Osteoblast (primary cell): ENCODE measurements at regions not wholly inside any gene's neighbourhood (a gene's known extent, or its start where the extent isn't known, plus 50 kb on each side); places are given as distances from the start of the nearest gene placed in this dataset.

ENCODE experiments used
- DNase-seq: peaks from one replicate; pipeline ENCODE4 v3.0.0; 2011; ENCODE audit warnings: low spot score, mixed read lengths; ENCODE audit not compliant: insufficient read length; ENCODE audit errors: missing footprints
- H2AFZ ChIP-seq: 2 replicates; pipeline ENCODE4 v1.6.0; 2011; ENCODE audit warnings: mild to moderate bottlenecking, low read length
- H3K27ac ChIP-seq: 2 replicates; pipeline ENCODE4 v1.5.1; 2011; ENCODE audit warnings: mild to moderate bottlenecking, low read depth, low read length, moderate library complexity
- H3K27me3 ChIP-seq: 2 replicates; pipeline ENCODE4 v1.6.0; 2012; ENCODE audit warnings: mild to moderate bottlenecking, control low read depth, inconsistent platforms, low read length, moderate library complexity; ENCODE audit not compliant: insufficient read depth
- H3K36me3 ChIP-seq: 2 replicates; pipeline ENCODE4 v1.5.1; 2011; ENCODE audit warnings: mild to moderate bottlenecking, low read length, control low read depth, moderate library complexity; ENCODE audit not compliant: insufficient read depth
- H3K4me1 ChIP-seq: 2 replicates; pipeline ENCODE4 v1.5.1; 2011; ENCODE audit warnings: mild to moderate bottlenecking, low read length, control low read depth, moderate library complexity; ENCODE audit not compliant: insufficient read depth
- H3K4me2 ChIP-seq: 2 replicates; pipeline ENCODE4 v1.6.0; 2011; ENCODE audit warnings: mild to moderate bottlenecking, low read length; ENCODE audit not compliant: insufficient read depth
- H3K4me3 ChIP-seq: fragments of 200-600 bp; sonication (generic); 3 replicates; pipeline ENCODE4 v1.5.1; 2012; ENCODE audit warnings: mild to moderate bottlenecking, low read length, inconsistent platforms; ENCODE audit not compliant: insufficient read depth
- H3K79me2 ChIP-seq: 2 replicates; pipeline ENCODE4 v1.6.0; 2012; ENCODE audit warnings: mild to moderate bottlenecking, low read length, control low read depth, inconsistent platforms; ENCODE audit not compliant: insufficient read depth
- H3K9me3 ChIP-seq: 2 replicates; pipeline ENCODE4 v1.5.1; 2011; ENCODE audit warnings: low read depth, low read length, control low read depth
- H4K20me1 ChIP-seq: 2 replicates; pipeline ENCODE4 v1.6.0; 2012; ENCODE audit warnings: mild to moderate bottlenecking, low read length, control low read depth; ENCODE audit not compliant: insufficient read depth
- TF ChIP-seq, protein P1 (sequence below): IDR thresholded peaks from 2 replicates; pipeline ENCODE4 v1.5.1; 2011; ENCODE audit warnings: mild to moderate bottlenecking, low read depth, low read length, moderate library complexity; ENCODE audit errors: extremely low read depth

DNA sequence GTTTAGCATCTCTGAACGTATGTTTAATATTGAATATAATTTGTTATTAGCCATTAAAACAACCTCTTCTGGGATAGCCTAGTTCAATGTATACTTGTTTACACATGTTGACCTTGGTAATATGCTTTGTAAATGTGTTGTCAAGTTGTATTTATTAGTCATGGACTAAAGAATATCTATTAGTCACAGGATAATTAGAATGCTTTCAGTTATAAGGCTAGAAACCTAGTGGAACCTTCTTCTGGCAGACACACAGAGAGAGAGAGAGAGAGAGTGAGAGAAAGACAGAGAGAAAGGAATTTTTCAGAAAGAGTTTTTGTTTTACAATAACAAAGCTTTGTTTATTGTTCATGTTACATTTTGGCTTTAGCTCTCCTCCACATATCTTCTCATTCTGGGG is 181.1 kb upstream of the APP start:
- Histone ChIP-seq H3K79me2 (no peaks in the 10 kb centered on the region), H3K36me3 (no peaks in the 10 kb centered on the region), H3K4me3 (no peak overlapping the region), H3K4me1 (no peaks in the 10 kb centered on the region), H3K27ac (no peak overlapping the region), H4K20me1 (no peaks in the 10 kb centered on the region), H3K4me2 (no peak overlapping the region), H3K27me3 (no peaks in the 10 kb centered on the region), H2AFZ (no peak overlapping the region), H3K9me3 (no peaks in the 10 kb centered on the region)
- TF ChIP-seq, protein P1, sequence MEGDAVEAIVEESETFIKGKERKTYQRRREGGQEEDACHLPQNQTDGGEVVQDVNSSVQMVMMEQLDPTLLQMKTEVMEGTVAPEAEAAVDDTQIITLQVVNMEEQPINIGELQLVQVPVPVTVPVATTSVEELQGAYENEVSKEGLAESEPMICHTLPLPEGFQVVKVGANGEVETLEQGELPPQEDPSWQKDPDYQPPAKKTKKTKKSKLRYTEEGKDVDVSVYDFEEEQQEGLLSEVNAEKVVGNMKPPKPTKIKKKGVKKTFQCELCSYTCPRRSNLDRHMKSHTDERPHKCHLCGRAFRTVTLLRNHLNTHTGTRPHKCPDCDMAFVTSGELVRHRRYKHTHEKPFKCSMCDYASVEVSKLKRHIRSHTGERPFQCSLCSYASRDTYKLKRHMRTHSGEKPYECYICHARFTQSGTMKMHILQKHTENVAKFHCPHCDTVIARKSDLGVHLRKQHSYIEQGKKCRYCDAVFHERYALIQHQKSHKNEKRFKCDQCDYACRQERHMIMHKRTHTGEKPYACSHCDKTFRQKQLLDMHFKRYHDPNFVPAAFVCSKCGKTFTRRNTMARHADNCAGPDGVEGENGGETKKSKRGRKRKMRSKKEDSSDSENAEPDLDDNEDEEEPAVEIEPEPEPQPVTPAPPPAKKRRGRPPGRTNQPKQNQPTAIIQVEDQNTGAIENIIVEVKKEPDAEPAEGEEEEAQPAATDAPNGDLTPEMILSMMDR, result no peak
- DNase-seq, result no peak

DNA sequence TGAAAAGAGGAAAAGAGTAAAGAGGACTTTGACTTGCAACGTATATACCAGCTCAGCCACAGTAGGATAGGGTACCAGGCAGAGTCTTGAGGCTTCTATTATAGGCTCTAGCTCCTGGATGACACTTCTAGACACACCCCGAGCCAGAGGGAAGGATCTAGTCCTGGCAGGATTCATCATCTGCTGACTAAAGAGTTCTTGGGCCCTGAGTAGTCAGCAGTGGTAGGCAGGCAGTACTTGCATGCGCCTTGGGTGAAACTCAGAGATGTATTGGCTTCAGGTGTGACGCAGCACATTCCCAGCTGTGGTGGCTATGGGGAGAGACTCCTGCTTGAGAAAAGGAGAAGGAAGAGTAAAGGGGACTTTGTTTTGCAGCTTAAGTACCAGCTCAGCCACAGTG is 162.3 kb upstream of the APP start:
- H4K20me1 ChIP-seq, result no peaks in the 10 kb centered on the region
- no peak overlapping the region for H2AFZ ChIP-seq
- no peaks in the 10 kb centered on the region for H3K4me1 ChIP-seq
- H3K27me3 ChIP-seq, result no peaks in the 10 kb centered on the region
- no peak overlapping the region for H3K4me2 ChIP-seq
- TF ChIP-seq, protein P1, result no peak
- no peaks in the 10 kb centered on the region for H3K9me3 ChIP-seq
- no peak overlapping the region for H3K4me3 ChIP-seq
- no peak overlapping the region for H3K27ac ChIP-seq
- no peak for DNase-seq
- H3K36me3 ChIP-seq, result no peaks in the 10 kb centered on the region
- H3K79me2 ChIP-seq, result no peaks in the 10 kb centered on the region

DNA sequence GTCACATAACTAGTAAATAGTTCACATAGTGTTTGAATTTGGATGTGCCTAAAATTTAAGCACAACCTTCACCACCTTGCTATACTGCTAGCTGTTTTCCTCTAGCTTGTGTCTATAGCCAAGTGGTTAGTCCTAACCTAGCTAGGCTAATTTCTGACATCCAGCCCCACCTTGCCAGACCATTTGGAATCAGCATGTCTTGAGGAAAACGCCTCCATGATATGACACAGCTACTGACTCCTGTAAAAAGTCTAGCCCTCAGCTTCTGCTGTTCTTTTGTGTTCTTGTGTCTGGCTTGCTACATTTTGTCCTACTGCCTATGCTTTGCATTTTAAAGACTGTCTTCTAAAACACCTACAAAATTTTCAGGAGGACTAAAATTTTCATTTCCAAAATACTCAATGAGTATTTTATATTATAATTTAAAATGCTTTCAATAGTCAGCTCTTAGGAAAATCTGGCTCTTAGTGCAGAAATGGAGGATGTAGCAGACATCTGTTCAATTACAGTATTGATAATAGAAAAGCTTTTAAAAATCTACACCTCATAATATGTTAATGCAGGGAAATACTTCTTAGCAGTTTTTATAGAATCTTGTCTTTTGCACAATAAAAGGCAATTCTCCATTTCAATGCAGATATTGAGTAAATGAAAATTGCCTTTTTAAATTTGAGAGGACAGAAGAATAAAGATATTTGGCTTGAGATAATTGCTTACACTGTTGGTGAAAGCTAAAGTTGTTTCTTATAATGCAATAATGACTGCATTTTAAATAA is 160.8 kb upstream of the APP start:
- Histone ChIP-seq H3K4me1 (no peaks in the 10 kb centered on the region), H3K9me3 (no peaks in the 10 kb centered on the region), H3K4me2 (no peak overlapping the region), H3K27ac (no peak overlapping the region), H3K27me3 (no peaks in the 10 kb centered on the region), H3K4me3 (no peak overlapping the region), H4K20me1 (no peaks in the 10 kb centered on the region), H2AFZ (no peak overlapping the region), H3K36me3 (no peaks in the 10 kb centered on the region), H3K79me2 (no peaks in the 10 kb centered on the region)
- no peak for DNase-seq
- TF ChIP-seq, protein P1, result no peak

DNA sequence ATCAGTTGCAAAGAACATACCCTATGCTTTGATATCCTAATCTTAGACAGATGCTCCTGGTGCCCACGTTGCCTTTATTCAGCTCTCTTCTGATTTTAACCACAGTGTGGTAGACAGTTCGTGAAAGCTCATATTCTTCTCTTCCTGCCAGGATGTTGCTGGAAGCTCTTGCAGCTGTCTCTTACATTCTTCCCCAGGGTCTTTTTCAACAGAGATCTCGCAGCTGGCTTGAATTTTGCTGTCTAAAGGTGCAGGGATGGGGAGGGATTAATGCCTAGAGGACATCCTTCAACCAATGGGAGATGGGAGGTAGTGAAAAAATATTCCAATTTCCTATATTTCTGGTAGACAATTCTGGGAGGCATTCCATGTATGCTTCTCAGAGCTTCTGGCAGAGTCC is 150.0 kb upstream of the APP start:
- H4K20me1 ChIP-seq, result no peaks in the 10 kb centered on the region
- no peak overlapping the region for H3K27ac ChIP-seq
- no peak overlapping the region for H2AFZ ChIP-seq
- H3K27me3 ChIP-seq, result no peaks in the 10 kb centered on the region
- TF ChIP-seq, protein P1, result no peak
- no peaks in the 10 kb centered on the region for H3K36me3 ChIP-seq
- no peaks in the 10 kb centered on the region for H3K9me3 ChIP-seq
- no peak overlapping the region for H3K4me2 ChIP-seq
- no peak overlapping the region for H3K4me3 ChIP-seq
- no peaks in the 10 kb centered on the region for H3K4me1 ChIP-seq
- DNase-seq, result peak; percentile 9
- no peaks in the 10 kb centered on the region for H3K79me2 ChIP-seq
